HG03565 (cell line): ENCODE measurements at regions not wholly inside any gene's neighbourhood (a gene's known extent, or its start where the extent isn't known, plus 50 kb on each side); places are given as distances from the start of the nearest gene placed in this dataset.
"Not testable (repeated sequence)": the region's sequence is repeated elsewhere in the genome, so short reads cannot be mapped to it uniquely, and the experiment has no call there.

ENCODE experiments used
- ATAC-seq: cut with Tn5 transposase; IDR thresholded peaks from one replicate; pipeline ENCODE4 v1.9.1; 2021; ENCODE audit warnings: mild to moderate bottlenecking, moderate library complexity; ENCODE audit not compliant: unreplicated experiment

DNA sequence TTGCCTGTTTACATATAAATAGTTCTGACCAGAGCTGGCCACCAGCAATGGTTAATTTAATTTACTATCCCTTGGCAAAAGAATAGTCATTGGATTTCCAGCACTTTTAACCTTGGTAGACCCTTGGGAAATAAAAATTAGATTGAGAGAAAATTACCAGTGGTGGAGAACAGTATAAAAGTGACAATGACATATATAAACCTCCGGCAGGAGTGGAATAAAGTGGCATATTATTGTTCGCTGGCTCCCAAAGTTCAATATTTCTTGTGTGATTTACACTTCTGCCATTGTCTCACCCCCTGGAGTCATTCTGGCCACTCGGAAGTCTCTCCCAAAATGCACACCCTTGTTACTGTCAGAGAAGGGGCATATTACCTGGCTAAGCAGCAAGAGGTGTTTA is 347.7 kb downstream of the NPIPA8 start:
- no peak for ATAC-seq

GRCh38 chr16:17986991-17987390 is 349.5 kb downstream of the NPIPA8 start:
- no peak for ATAC-seq

- no peak for ATAC-seq
Measured at GRCh38 chr16:17984810-17985209, 351.7 kb downstream of the NPIPA8 start.

DNA sequence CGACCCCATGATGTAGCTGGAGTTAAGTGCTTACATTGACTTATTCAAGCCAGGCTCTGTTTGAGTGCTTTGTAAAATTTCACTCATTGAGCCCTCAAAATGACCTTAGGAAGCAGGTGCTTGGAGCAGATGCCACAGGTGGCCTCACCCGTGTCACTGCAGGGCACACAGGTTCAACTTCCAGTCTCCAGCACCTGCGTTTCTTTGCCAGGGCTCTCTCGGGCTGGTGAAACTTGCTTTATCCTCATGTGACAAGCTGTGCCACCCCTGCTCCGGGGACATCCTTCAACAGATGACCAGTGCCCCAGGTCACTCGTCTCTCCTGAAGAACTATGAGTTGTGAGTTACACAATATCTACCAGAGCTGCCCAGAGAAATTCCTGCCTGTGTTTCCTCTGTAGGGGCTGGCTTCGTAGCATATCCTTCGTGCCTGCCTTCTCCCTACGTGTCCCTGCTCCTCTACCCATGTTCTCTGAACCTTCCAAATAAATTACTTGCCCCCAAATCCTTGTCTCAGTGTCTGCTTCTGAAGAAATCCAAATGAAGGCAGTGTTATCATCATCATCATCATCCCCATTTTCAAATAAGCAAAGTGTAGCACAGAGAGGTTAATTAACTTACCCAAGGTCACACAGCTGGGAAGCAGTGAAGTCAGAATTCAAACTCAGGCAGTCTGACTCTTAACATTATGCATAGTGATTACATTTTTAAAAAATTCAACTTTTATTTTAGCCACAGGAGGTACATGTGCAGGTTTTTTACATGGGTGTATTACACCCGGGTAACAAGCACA is 352.5 kb downstream of the NPIPA8 start:
- no peak for ATAC-seq

GRCh38 chr16:17983114-17983513 is 353.4 kb downstream of the NPIPA8 start:
- no peak for ATAC-seq

- no peak for ATAC-seq
Measured at GRCh38 chr16:17977260-17977659, 359.3 kb downstream of the NPIPA8 start.

DNA sequence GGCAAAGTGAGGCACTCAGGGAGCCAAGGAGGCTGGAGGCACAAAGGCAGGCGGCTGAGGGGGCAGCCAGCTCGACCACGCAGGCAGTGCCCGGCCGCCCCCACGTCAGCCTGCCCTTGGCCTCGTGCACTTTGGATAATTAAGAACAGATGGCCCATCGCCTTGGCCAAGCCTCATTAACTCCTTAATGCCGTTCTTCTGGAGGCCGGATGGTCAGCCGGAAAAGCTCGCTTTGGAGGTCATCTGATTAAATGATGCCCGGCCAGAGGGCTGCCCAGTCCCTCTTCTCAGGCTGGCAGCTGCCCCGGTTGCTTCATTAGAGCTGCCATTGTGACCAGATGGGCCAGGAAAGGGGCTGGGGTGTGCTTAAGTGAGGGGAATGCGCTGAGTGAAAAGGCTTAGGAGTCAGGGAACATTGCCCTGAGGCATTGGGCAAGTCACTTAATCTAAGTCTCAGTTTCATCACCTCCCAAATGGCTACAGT is 364.0 kb downstream of the NPIPA8 start:
- no peak for ATAC-seq

GRCh38 chr16:17970816-17971331 is 365.7 kb downstream of the NPIPA8 start:
- no peak for ATAC-seq

DNA sequence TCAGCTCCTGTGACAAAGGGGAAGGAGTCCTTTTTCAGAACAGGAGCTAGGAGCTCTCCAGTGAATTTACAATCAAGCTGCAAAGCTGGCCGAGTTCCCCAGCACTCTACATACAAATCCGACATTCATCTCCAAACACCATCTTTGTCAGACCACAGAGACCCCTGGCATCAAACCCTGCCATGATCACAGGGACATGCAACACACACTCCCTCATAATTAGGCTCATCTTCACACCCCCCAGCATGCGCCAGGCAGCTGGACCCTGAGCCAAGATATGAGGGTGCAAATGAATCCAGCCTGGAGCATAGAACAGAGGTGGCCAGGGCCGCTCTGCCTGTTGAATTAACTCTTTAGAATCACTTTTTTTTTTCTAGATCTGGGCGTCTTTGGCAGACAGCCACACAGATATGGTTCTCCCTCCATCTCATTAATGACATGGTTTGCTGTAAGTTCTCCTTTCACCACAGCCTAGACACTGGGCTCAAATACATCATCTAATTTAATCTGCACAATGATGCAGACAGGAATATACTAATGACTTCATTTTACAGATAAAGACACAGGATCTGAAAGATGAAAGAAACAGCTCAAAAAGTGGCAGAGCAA is 366.3 kb downstream of the NPIPA8 start:
- ATAC-seq = no peak

DNA sequence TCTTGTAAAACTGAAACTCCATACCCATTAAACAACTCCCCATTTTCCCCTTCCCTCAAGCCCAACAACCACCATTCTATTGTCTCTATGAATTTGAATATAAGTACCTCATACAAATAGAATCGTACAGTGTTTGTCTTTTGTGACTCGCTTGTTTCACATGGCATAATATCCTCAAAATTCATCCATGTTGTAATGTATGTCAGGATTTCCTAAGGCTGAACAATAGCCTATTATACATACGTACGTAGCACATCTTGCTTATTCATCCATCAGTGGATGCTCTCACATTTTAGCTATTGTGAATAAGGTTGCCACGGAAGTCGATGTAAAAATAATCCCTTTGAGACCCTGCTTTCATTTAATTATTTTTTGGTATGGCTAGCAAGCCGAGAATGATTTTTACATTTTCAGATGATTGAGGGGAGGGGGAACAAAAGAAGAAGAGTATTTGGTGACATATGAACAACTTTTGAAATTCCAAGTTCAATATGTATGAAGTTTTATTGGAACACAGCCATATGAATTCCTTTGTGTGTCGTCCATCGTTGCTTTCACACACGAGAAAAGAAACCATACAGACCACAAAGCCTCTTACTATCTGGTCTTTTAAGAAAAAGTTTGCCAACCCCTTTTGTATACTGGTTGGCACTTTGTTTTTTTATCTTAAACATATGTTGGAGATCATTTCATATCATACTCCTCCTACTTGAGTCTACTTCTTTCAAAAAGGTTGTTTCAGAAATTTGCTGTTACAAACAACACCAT is 371.2 kb downstream of the NPIPA8 start:
- no peak for ATAC-seq

GRCh38 chr16:17964196-17964595 is 372.3 kb downstream of the NPIPA8 start:
- ATAC-seq = no peak

DNA sequence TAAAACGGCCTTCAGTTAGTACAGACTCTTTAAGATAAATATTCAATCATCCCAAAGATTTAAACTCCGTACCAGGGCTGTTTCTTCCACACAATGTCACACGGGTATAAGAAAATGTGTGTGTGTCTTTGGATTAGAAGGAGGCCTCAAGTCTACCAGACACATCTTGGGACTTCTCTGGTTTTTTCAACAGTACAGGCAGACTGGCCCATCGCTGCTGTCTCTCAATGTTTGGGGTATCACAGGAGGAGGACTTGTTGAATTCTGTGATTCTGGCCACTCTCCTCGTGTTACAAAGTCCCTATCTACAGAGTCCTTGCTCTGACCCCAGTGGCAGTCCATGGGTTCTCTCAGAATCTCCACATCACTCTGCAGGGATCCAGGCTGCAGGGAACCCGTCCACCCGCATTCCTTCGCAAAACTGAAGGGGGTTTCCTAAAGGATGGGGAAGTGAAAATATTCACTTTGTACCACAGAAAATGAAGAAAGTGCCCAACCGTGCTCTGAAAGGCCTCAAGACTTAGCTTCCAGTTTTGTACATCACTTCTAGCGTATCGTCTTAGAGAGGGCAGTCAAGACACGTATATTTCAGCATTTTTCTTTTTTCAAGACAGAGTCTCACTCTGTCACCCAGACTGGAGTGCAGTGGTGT is 373.2 kb downstream of the NPIPA8 start:
- ATAC-seq = peak; percentile 43

DNA sequence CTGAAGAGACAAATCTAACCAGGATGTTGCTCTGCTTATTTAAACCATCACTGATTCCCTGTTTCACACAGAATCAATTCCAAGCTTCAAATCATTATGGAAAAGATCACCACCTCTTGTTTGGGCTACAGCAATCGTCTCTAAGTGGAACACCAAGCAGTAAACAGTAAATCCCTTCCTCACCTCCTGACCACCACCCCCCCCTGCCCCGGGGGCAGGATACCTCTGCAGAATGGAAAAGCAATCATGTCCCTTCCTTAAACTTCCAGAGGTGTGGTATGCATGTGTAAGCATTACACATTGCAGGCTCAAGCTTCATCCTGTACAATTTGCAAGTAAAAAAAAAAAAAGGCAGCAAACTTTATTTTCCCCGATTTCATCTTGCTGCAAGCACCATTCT is 373.8 kb downstream of the NPIPA8 start:
- no peak for ATAC-seq

DNA sequence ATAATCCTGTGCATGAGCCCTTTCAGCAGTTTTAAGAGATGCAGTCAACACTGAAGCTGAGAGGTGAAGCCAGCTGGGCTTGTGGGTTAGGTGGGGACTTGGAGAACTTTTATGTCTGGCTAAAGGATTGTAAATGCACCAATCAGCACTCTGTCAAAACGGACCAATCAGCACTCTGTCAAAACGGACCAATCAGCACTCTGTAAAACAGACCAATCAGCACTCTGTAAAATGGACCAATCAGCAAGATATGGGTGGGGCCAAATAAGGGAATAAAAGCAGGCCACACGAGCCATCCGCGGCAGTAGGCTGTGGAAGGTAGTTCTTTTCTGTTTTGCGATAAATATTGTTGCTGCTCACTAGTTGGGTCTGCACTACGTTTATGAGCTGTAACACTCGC is 374.7 kb downstream of the NPIPA8 start:
- ATAC-seq = not testable (repeated sequence)

DNA sequence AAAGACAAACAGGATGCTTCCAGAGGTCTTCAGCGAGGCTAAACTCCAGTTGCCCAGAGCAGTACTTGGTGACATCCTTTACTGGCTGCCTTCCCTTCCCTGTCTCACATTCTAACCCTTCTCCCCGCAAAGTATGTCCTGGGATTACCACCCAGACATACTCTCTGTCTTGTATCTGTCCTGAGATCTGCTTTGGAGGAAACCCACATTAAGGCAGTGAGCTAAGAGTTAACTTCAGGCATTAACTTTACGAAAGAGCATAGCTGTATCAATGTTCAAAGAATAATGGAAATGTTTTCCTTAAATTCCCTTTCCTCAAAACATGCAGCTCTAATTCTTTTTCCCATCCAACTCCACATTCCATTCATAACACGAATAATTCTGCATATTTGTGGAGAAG is 385.2 kb downstream of the NPIPA8 start:
- ATAC-seq = no peak

DNA sequence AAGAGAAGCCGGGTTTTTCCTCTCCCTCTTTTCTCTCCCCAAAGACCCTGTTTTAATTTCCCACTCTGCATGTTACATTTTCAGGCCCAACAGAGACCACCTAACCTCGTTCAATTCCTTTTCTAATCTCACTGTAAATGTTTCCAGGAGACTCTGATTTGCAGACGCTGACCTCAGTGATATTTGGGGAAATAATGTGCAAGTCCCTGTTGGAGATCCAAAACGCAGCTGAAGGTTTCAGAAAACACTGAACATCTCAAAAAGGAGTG is 386.6 kb downstream of the NPIPA8 start:
- ATAC-seq = no peak

DNA sequence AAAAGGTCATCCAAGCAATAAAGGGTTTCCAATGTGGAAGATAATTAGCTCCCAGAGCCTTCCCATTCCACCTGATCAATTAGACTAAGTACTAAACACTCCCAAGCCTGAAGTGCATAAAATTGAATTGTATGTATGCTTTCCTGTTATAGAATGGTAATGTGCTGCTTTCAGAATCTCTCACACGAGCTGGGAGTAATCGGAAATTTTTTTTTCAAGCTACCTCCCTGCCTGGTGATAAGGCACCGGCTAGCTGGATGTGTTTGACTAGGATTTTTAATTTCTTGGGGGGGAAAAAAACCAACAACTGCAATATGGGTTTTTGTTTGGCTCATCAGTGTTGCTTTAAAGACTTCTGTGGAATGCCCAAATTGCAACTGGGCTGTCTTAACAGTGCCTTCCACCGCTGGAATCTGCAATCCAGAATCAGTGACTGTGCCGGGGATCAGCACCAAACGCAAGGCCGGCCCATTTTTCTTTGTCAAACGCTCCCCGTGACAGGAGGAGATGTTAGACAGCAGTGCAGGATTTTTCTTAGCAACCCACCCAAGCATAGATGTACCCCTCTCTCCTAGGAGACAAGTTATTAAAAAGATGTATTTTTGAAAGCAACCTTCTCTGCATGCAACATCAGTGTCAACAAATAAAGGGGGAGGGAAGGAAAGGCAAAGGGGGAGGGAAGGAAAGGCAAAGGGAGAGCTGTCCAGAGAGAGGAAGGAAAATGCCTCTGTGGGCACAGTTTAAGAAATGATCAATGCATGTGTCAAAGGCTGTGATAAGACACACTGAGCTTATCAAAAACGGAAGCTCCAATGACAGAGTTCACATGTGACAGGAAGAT is 387.2 kb downstream of the NPIPA8 start:
- no peak for ATAC-seq

- ATAC-seq = no peak
Measured at GRCh38 chr16:17947637-17948036, 388.9 kb downstream of the NPIPA8 start.

DNA sequence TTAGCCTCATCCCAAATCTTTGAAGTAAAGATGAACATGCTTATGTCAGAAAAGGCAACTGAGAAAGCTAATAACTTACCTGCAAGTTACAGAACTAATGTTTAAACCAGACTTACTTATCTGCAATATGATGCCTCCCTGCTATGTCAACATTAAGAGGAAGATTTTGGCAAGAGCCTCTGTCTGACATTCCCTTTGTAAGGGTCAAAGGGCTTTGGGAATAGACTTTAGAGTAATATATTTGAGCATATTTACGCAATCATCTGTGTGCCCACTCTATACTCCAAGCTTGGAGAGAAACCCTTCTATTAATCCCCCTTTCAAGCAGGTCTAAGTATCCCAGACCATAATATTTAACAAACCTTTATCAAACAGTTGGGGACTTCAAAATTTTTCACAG is 389.4 kb downstream of the NPIPA8 start:
- no peak for ATAC-seq

DNA sequence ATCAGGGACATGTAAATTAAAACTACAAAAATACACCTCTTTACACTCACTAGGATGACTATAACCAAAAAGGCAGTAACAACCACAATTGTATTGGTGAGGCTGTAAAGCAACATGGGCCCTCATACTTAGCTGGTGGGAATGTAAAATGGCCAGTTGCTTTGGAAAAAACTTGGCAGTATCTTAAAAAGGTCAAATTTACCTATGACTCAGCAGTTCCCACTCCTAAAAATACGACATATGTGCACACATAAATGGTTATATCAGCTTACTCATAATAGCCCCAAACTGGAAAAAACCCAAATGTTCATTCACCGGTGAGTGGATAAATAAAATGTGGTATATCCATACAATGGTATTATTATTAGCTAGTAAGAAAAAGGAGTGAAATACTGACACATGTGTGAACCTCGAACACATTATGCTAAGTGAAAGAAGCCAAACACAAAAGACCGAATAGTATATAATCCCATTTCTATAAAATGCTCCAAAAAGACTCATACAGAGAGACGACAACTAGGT is 391.4 kb downstream of the NPIPA8 start:
- ATAC-seq = no peak
